ENCODE measurements at regions not wholly inside any gene's neighbourhood (a gene's known extent, or its start where the extent isn't known, plus 50 kb on each side); places are given as distances from the start of the nearest gene placed in this dataset.

- TF ChIP-seq, protein P1, sequence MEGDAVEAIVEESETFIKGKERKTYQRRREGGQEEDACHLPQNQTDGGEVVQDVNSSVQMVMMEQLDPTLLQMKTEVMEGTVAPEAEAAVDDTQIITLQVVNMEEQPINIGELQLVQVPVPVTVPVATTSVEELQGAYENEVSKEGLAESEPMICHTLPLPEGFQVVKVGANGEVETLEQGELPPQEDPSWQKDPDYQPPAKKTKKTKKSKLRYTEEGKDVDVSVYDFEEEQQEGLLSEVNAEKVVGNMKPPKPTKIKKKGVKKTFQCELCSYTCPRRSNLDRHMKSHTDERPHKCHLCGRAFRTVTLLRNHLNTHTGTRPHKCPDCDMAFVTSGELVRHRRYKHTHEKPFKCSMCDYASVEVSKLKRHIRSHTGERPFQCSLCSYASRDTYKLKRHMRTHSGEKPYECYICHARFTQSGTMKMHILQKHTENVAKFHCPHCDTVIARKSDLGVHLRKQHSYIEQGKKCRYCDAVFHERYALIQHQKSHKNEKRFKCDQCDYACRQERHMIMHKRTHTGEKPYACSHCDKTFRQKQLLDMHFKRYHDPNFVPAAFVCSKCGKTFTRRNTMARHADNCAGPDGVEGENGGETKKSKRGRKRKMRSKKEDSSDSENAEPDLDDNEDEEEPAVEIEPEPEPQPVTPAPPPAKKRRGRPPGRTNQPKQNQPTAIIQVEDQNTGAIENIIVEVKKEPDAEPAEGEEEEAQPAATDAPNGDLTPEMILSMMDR (IDR thresholded peaks at IDR 0.05; ENCODE audit: low read depth, low read length, poor library complexity, severe bottlenecking), result no peak
- no peak for TF ChIP-seq EZH2phosphoT487 (IDR thresholded peaks at IDR 0.05; ENCODE audit: borderline replicate concordance, low read length)
These were observed 74.3 kb upstream of the CTNNBL1 start for GRCh38 chr20:37619496-37619895.

Data from DOHH2 (cell line).